Lower leg skin (tissue), 3 donors: ENCODE measurements at regions not wholly inside any gene's neighbourhood (a gene's known extent, or its start where the extent isn't known, plus 50 kb on each side); places are given as distances from the start of the nearest gene placed in this dataset.

Source experiments
- CTCF ChIP-seq, 3 donors: fragments of 450-650 bp; IDR thresholded peaks; one replicate each; pipeline ENCODE4 v1.5.1; 2016; ENCODE audit warnings: antibody characterized with exemption in 3 of 3, mild to moderate bottlenecking in 3 of 3, moderate library complexity in 2 of 3
- POLR2A ChIP-seq, 2 donors: fragments of 450-650 bp; IDR thresholded peaks; one replicate each; pipeline ENCODE4 v1.6.1; 2016 to 2017; ENCODE audit warnings: antibody characterized with exemption in 2 of 2, mild to moderate bottlenecking in 1 of 2, moderate library complexity in 1 of 2

GRCh38 chr4:114335339-114335738 is 263.3 kb upstream of the UGT8 start:
- no peak for TF ChIP-seq CTCF (IDR thresholded peaks at IDR 0.05)
- no peak for TF ChIP-seq POLR2A (IDR thresholded peaks at IDR 0.05)
